GM23248 (cell line): ENCODE measurements at regions not wholly inside any gene's neighbourhood (a gene's known extent, or its start where the extent isn't known, plus 50 kb on each side); places are given as distances from the start of the nearest gene placed in this dataset.

Experiments used
- EZH2 ChIP-seq: fragments of 200-600 bp; sonication (generic); IDR thresholded peaks from 2 replicates; pipeline ENCODE4 v1.6.1; 2018; ENCODE audit warnings: antibody characterized with exemption, mild to moderate bottlenecking; ENCODE audit not compliant: insufficient read depth, poor library complexity, severe bottlenecking
- EZH2phosphoT487 ChIP-seq: fragments of 200-600 bp; sonication (generic); IDR thresholded peaks from 2 replicates; pipeline ENCODE4 v1.6.1; 2018; ENCODE audit warnings: antibody characterized with exemption, moderate library complexity, mild to moderate bottlenecking, low read depth; ENCODE audit not compliant: insufficient read depth

DNA sequence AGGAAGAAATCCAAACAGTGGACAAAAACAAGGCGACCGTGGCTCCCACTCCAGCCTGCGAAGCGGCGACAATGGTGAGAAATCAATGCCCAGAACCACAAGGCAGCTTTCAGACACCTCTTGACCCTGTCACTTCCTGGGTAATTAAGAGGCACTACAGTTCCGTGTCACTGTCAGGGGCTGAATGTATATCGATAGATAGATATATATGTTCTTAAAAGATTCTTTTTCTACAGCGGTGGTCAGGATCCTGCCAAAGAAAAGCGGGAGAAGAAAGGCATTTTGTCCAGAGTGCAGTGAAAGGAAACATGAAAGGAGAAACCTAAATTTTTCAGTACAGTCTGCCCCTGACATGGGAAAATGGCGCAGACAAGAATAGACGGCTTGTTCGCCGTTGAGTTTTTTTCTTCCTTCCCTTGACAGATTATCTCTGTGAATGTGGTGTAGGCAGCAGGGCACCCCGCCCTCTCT lies 56.2 kb upstream of the HES1 start:
- TF ChIP-seq EZH2phosphoT487 (no peak), EZH2 (no peak)
